ENCODE measurements at regions not wholly inside any gene's neighbourhood (a gene's known extent, or its start where the extent isn't known, plus 50 kb on each side); places are given as distances from the start of the nearest gene placed in this dataset.

DNA sequence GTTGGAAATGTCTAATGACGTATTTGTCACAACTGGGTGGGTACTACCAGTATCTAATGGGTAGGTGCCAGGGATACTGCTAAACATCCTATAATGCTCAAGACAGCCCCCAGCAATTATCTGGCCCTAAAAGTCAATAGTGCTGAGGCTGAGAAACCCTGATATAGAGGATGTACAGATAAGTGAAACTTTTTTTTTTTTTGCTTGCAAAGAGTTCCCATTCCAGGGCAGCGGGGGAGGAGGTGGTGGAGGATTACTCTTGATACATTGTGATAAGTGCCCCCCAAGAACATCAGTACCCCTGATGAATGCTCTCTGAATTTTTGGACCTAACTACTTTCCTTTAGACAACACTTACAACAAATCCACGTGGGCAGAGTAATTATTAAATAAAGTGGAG is 329.7 kb upstream of the SPRED2 start:
- TF ChIP-seq, protein P1, sequence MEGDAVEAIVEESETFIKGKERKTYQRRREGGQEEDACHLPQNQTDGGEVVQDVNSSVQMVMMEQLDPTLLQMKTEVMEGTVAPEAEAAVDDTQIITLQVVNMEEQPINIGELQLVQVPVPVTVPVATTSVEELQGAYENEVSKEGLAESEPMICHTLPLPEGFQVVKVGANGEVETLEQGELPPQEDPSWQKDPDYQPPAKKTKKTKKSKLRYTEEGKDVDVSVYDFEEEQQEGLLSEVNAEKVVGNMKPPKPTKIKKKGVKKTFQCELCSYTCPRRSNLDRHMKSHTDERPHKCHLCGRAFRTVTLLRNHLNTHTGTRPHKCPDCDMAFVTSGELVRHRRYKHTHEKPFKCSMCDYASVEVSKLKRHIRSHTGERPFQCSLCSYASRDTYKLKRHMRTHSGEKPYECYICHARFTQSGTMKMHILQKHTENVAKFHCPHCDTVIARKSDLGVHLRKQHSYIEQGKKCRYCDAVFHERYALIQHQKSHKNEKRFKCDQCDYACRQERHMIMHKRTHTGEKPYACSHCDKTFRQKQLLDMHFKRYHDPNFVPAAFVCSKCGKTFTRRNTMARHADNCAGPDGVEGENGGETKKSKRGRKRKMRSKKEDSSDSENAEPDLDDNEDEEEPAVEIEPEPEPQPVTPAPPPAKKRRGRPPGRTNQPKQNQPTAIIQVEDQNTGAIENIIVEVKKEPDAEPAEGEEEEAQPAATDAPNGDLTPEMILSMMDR (IDR thresholded peaks at IDR 0.05): no peak
- no peak for TF ChIP-seq POLR2A (IDR thresholded peaks at IDR 0.05)
